ENCODE measurements at regions not wholly inside any gene's neighbourhood (a gene's known extent, or its start where the extent isn't known, plus 50 kb on each side); places are given as distances from the start of the nearest gene placed in this dataset.

- H3K56ac ChIP-seq (replicated peaks; ENCODE audit: insufficient read length, low read depth, low read length) = no peak overlapping the region
- no peak overlapping the region for H3K14ac ChIP-seq (ENCODE audit: insufficient read length)
- H3K9ac ChIP-seq (replicated peaks in 1 of 4; ENCODE audit: extremely low read depth in 1 of 4, low read depth in 3 of 4, low read length in 3 of 4) = no peak overlapping the region
- no peak overlapping the region for H4K91ac ChIP-seq (replicated peaks; ENCODE audit: insufficient read length, low read length)
- no peak overlapping the region for H3K23ac ChIP-seq (ENCODE audit: insufficient read length)
- H2AFZ ChIP-seq (ENCODE audit: low read length) = no peak overlapping the region
- H3K4me1 ChIP-seq (replicated peaks in 1 of 4; ENCODE audit: control insufficient read depth in 3 of 4, insufficient read depth in 4 of 4, low read length in 3 of 4) = no peaks in the 10 kb centered on the region
- no peak overlapping the region for H3K4ac ChIP-seq (replicated peaks; ENCODE audit: insufficient read length, low read depth, low read length)
- DNase-seq (ENCODE audit: low read depth in 1 of 2, low spot score in 2 of 2) (no peak), FAIRE-seq (no peak)
- H3K23me2 ChIP-seq (ENCODE audit: low read depth, low read length) = no peaks in the 10 kb centered on the region
- H2BK12ac ChIP-seq (ENCODE audit: low read depth, low read length) = no peak overlapping the region
- H3K9me3 ChIP-seq (ENCODE audit: insufficient read depth in 2 of 2, low read depth in 1 of 2, low read length in 1 of 2) = no peaks in the 10 kb centered on the region
- POLR2A ChIA-PET (ENCODE audit: partially characterized antibody) = no interaction called here
- H4K5ac ChIP-seq (ENCODE audit: insufficient read length, low read depth, low read length) = no peak overlapping the region
- no peak overlapping the region for H2BK20ac ChIP-seq (ENCODE audit: low read length)
- no peak overlapping the region for H3K4me2 ChIP-seq (ENCODE audit: insufficient read depth in 1 of 2, low read depth in 2 of 2, low read length in 2 of 2)
- no peak overlapping the region for H2BK5ac ChIP-seq (ENCODE audit: low read depth, low read length)
- H3K79me2 ChIP-seq (ENCODE audit: control insufficient read depth in 1 of 2, insufficient read depth in 2 of 2, low read length in 2 of 2) = no peaks in the 10 kb centered on the region
- no peaks in the 10 kb centered on the region for H4K20me1 ChIP-seq (replicated peaks in 1 of 2; ENCODE audit: control insufficient read depth in 1 of 2, insufficient read depth in 2 of 2, low read length in 2 of 2)
- no peak overlapping the region for H3K4me3 ChIP-seq (ENCODE audit: extremely low read depth in 1 of 4, insufficient read depth in 2 of 4, low read depth in 3 of 4, low read length in 4 of 4)
- no peak overlapping the region for H2BK120ac ChIP-seq (replicated peaks; ENCODE audit: low read depth, low read length)
- no peaks in the 10 kb centered on the region for H3K27me3 ChIP-seq (replicated peaks in 1 of 4; ENCODE audit: control insufficient read depth in 3 of 4, extremely low read depth in 1 of 4, insufficient read depth in 3 of 4, low read length in 3 of 4)
- CTCF ChIA-PET (ENCODE audit: partially characterized antibody) = no interaction called here
- H3K36me3 ChIP-seq (ENCODE audit: control insufficient read depth in 2 of 4, insufficient read depth in 4 of 4, low read length in 3 of 4) = no peaks in the 10 kb centered on the region
- no peak overlapping the region for H4K8ac ChIP-seq (ENCODE audit: extremely low read depth, insufficient read depth, low read length)
- H3K27ac ChIP-seq (ENCODE audit: low read depth, low read length) = no peak overlapping the region
- H3K18ac ChIP-seq (ENCODE audit: extremely low read depth, low read length) = no peak overlapping the region
- H2BK15ac ChIP-seq (ENCODE audit: low read length) = no peak overlapping the region
- no peaks in the 10 kb centered on the region for H3K79me1 ChIP-seq (ENCODE audit: low read depth, low read length)
- no peak overlapping the region for H2AK5ac ChIP-seq (ENCODE audit: low read depth, low read length)
- no peak for TF ChIP-seq SRF (IDR thresholded peaks at IDR 0.05; ENCODE audit: low read depth, low read length)
- no peak for TF ChIP-seq CBX5 (IDR thresholded peaks at IDR 0.05; ENCODE audit: low read depth, low read length)
- TF ChIP-seq TBP (IDR thresholded peaks at IDR 0.05; ENCODE audit: low read depth, low read length) = no peak
- TF ChIP-seq RFX5 (IDR thresholded peaks at IDR 0.05; ENCODE audit: borderline replicate concordance, low read depth, low read length) = no peak
- no peak for TF ChIP-seq EGR1 (IDR thresholded peaks at IDR 0.05; ENCODE audit: borderline replicate concordance, low read depth, low read length)
- TF ChIP-seq RXRA (IDR thresholded peaks at IDR 0.05; ENCODE audit: insufficient read depth, low read depth, low read length) = no peak
- no peak for TF ChIP-seq TAF1 (IDR thresholded peaks at IDR 0.05; ENCODE audit: low read depth, low read length)
- no peak for TF ChIP-seq KDM1A (IDR thresholded peaks at IDR 0.05; ENCODE audit: borderline replicate concordance, low read length)
- TF ChIP-seq CTCF (IDR thresholded peaks at IDR 0.05; ENCODE audit: control extremely low read depth in 1 of 3, insufficient read depth in 1 of 3, low read depth in 1 of 3, low read length in 3 of 3) = no peak
- no peak for TF ChIP-seq SAP30 (IDR thresholded peaks at IDR 0.05; ENCODE audit: insufficient read depth, insufficient replicate concordance, low read length)
- no peak for TF ChIP-seq KDM4A (IDR thresholded peaks at IDR 0.05; ENCODE audit: low read depth, low read length, severe bottlenecking)
- TF ChIP-seq EP300 (IDR thresholded peaks at IDR 0.05; ENCODE audit: borderline replicate concordance in 1 of 2, low read depth in 2 of 2, low read length in 2 of 2) = no peak
- TF ChIP-seq SIX5 (IDR thresholded peaks at IDR 0.05; ENCODE audit: low read depth, low read length) = no peak
These were observed 64.1 kb downstream of the CFAP44 start for GRCh38 chr3:113377158-113377557.
